ENCODE measurements at regions not wholly inside any gene's neighbourhood (a gene's known extent, or its start where the extent isn't known, plus 50 kb on each side); places are given as distances from the start of the nearest gene placed in this dataset.

GRCh38 chr1:230507666-230508402 lies 81.7 kb upstream of the PGBD5 start:
- H2AFZ ChIP-seq (ENCODE audit: low read length), result no peak overlapping the region
- POLR2A ChIA-PET (ENCODE audit: unreplicated experiment), result no interaction called here
- no peak overlapping the region for H3K4me3 ChIP-seq (ENCODE audit: low read length)
- H3K9me2 ChIP-seq (replicated peaks; ENCODE audit: low read length), result no peaks in the 10 kb centered on the region
- CTCF ChIA-PET, result no interaction called here
- no peaks in the 10 kb centered on the region for H4K20me1 ChIP-seq (ENCODE audit: low read length)
- H3K4me2 ChIP-seq (ENCODE audit: low read length), result no peak overlapping the region
- intact Hi-C loops (cut with micrococcal nuclease), result no loop called here
- DNase-seq, result no peak
- H3K27ac ChIP-seq (ENCODE audit: low read length), result no peak overlapping the region
- H3K79me2 ChIP-seq (ENCODE audit: low read length), result no peaks in the 10 kb centered on the region
- H3K9me3 ChIP-seq (ENCODE audit: low read length), result peaks cover 3% of the 10 kb centered on the region; the same call in 1 of the 2 replicates
- no peak for ATAC-seq
- no peaks in the 10 kb centered on the region for H3K4me1 ChIP-seq (ENCODE audit: insufficient read depth, low read length)
- peaks cover 61% of the 10 kb centered on the region for H3K27me3 ChIP-seq (ENCODE audit: low read length)
- TF ChIP-seq EZH2 (IDR thresholded peaks at IDR 0.05; ENCODE audit: low read length, unreplicated experiment) (no peak), EZH2phosphoT487 (IDR thresholded peaks at IDR 0.05; ENCODE audit: borderline replicate concordance, low read length) (no peak), CTCF (conservative IDR thresholded peaks at IDR 0.05; ENCODE audit: low read depth, low read length) (no peak)
- H3K9ac ChIP-seq (ENCODE audit: low read length), result no peak overlapping the region
- H3F3A ChIP-seq (ENCODE audit: low read length, unreplicated experiment), result no peaks in the 10 kb centered on the region
- no TSS peak for BruUV-seq (replicated peaks)
- H3K36me3 ChIP-seq (ENCODE audit: low read depth, low read length), result no peaks in the 10 kb centered on the region

GRCh38 chr1:230507236-230507635 lies 81.1 kb upstream of the PGBD5 start:
- no peak overlapping the region for H3K4me2 ChIP-seq (ENCODE audit: low read length)
- H2AFZ ChIP-seq (ENCODE audit: low read length), result no peak overlapping the region
- ATAC-seq, result no peak
- no peaks in the 10 kb centered on the region for H3K79me2 ChIP-seq (ENCODE audit: low read length)
- H3K27me3 ChIP-seq (ENCODE audit: low read length), result peaks cover 61% of the 10 kb centered on the region
- BruUV-seq (replicated peaks), result no TSS peak
- H3K4me1 ChIP-seq (ENCODE audit: insufficient read depth, low read length), result no peaks in the 10 kb centered on the region
- H3K36me3 ChIP-seq (ENCODE audit: low read depth, low read length), result no peaks in the 10 kb centered on the region
- ChIA-PET CTCF (no interaction called here), POLR2A (ENCODE audit: unreplicated experiment) (no interaction called here)
- no peaks in the 10 kb centered on the region for H3K9me2 ChIP-seq (replicated peaks; ENCODE audit: low read length)
- H3K27ac ChIP-seq (ENCODE audit: low read length), result no peak overlapping the region
- no peak overlapping the region for H3K4me3 ChIP-seq (ENCODE audit: low read length)
- peaks cover 3% of the 10 kb centered on the region; the same call in 1 of the 2 replicates for H3K9me3 ChIP-seq (ENCODE audit: low read length)
- no peaks in the 10 kb centered on the region for H4K20me1 ChIP-seq (ENCODE audit: low read length)
- intact Hi-C loops (cut with micrococcal nuclease), result no loop called here
- DNase-seq, result no peak
- no peaks in the 10 kb centered on the region for H3F3A ChIP-seq (ENCODE audit: low read length, unreplicated experiment)
- H3K9ac ChIP-seq (ENCODE audit: low read length), result no peak overlapping the region
- TF ChIP-seq EZH2phosphoT487 (IDR thresholded peaks at IDR 0.05; ENCODE audit: borderline replicate concordance, low read length) (no peak), EZH2 (IDR thresholded peaks at IDR 0.05; ENCODE audit: low read length, unreplicated experiment) (no peak), CTCF (conservative IDR thresholded peaks at IDR 0.05; ENCODE audit: low read depth, low read length) (no peak)

GRCh38 chr1:230506451-230506850 lies 80.3 kb upstream of the PGBD5 start:
- peaks cover 3% of the 10 kb centered on the region; the same call in 1 of the 2 replicates for H3K9me3 ChIP-seq (ENCODE audit: low read length)
- intact Hi-C loops (cut with micrococcal nuclease), result no loop called here

More at GRCh38 chr1:230506451-230506850, 80.3 kb upstream of the PGBD5 start:
- ATAC-seq, result no peak
- H4K20me1 ChIP-seq (ENCODE audit: low read length), result no peaks in the 10 kb centered on the region
- DNase-seq, result no peak
- POLR2A ChIA-PET (ENCODE audit: unreplicated experiment), result no interaction called here
- H2AFZ ChIP-seq (ENCODE audit: low read length), result no peak overlapping the region
- no peaks in the 10 kb centered on the region for H3K36me3 ChIP-seq (ENCODE audit: low read depth, low read length)
- no peaks in the 10 kb centered on the region for H3K4me1 ChIP-seq (ENCODE audit: insufficient read depth, low read length)
- H3K27ac ChIP-seq (ENCODE audit: low read length), result no peak overlapping the region
- CTCF ChIA-PET, result no interaction called here
- H3F3A ChIP-seq (ENCODE audit: low read length, unreplicated experiment), result no peaks in the 10 kb centered on the region
- TF ChIP-seq EZH2 (IDR thresholded peaks at IDR 0.05; ENCODE audit: low read length, unreplicated experiment) (no peak), EZH2phosphoT487 (IDR thresholded peaks at IDR 0.05; ENCODE audit: borderline replicate concordance, low read length) (no peak), CTCF (conservative IDR thresholded peaks at IDR 0.05; ENCODE audit: low read depth, low read length) (no peak)
- no peak overlapping the region for H3K4me2 ChIP-seq (ENCODE audit: low read length)
- H3K79me2 ChIP-seq (ENCODE audit: low read length), result no peaks in the 10 kb centered on the region
- H3K9me2 ChIP-seq (replicated peaks; ENCODE audit: low read length), result no peaks in the 10 kb centered on the region
- H3K9ac ChIP-seq (ENCODE audit: low read length), result no peak overlapping the region
- BruUV-seq (replicated peaks), result no TSS peak
- H3K27me3 ChIP-seq (ENCODE audit: low read length), result peaks cover 67% of the 10 kb centered on the region
- no peak overlapping the region for H3K4me3 ChIP-seq (ENCODE audit: low read length)

All from PC-3 (cell line).